Liver (tissue), 8 donors: ENCODE measurements at regions not wholly inside any gene's neighbourhood (a gene's known extent, or its start where the extent isn't known, plus 50 kb on each side); places are given as distances from the start of the nearest gene placed in this dataset.

ENCODE experiments used
- DNase-seq: peaks from one replicate; pipeline ENCODE4 v3.0.0-alpha.2; 2017; ENCODE audit warnings: low spot score
- H3K27ac ChIP-seq, 2 donors: one replicate each; pipeline ENCODE4 v1.7.0; 2013; ENCODE audit warnings: inconsistent platforms in 2 of 2, low read length in 2 of 2, control low read depth in 1 of 2, low read depth in 1 of 2, mild to moderate bottlenecking in 1 of 2
- H3K27me3 ChIP-seq, 4 donors: one replicate each; pipeline versions ENCODE4 v1.6.1 to v1.7.0; 2013; ENCODE audit warnings: low read length in 3 of 4, inconsistent platforms in 1 of 4, mild to moderate bottlenecking in 1 of 4, moderate library complexity in 1 of 4; ENCODE audit not compliant: control insufficient read depth in 4 of 4, insufficient read depth in 4 of 4
- H3K36me3 ChIP-seq, 4 donors: one replicate each; pipeline versions ENCODE4 v1.6.1 to v1.7.0; 2013; ENCODE audit warnings: low read length in 3 of 4, mild to moderate bottlenecking in 3 of 4, low read depth in 1 of 4, moderate library complexity in 1 of 4; ENCODE audit not compliant: control insufficient read depth in 4 of 4, insufficient read depth in 3 of 4
- H3K4me1 ChIP-seq, 4 donors: one replicate each; pipeline versions ENCODE4 v1.6.1 to v1.7.0; 2013; ENCODE audit warnings: low read length in 3 of 4, mild to moderate bottlenecking in 3 of 4, moderate library complexity in 1 of 4; ENCODE audit not compliant: control insufficient read depth in 4 of 4, insufficient read depth in 4 of 4
- H3K4me3 ChIP-seq, 3 donors: one replicate each; pipeline versions ENCODE4 v1.6.1 to v1.7.0; 2013; ENCODE audit warnings: low read length in 3 of 3, control low read depth in 1 of 3, low read depth in 1 of 3, mild to moderate bottlenecking in 1 of 3
- H3K9ac ChIP-seq, 2 donors: one replicate each; pipeline ENCODE4 v1.7.0; 2013; ENCODE audit warnings: low read length in 2 of 2, mild to moderate bottlenecking in 2 of 2, moderate library complexity in 2 of 2, control low read depth in 1 of 2, low read depth in 1 of 2
- H3K9me3 ChIP-seq, 4 donors: one replicate each; pipeline versions ENCODE4 v1.6.1 to v1.7.0; 2013; ENCODE audit warnings: low read length in 3 of 4; ENCODE audit not compliant: control insufficient read depth in 4 of 4
- ATF3 ChIP-seq: IDR thresholded peaks from 2 replicates; pipeline ENCODE4 v1.6.1; 2016; ENCODE audit warnings: antibody characterized with exemption
- CTCF ChIP-seq: fragments of 150-350 bp; IDR thresholded peaks from 2 replicates; pipeline ENCODE4 v1.5.1; 2017; ENCODE audit warnings: improper control_type of control experiment, low read depth, low read length; ENCODE audit not compliant: missing input control
- EGR1 ChIP-seq, 2 donors: IDR thresholded peaks; 2 replicates each; pipeline ENCODE4 v1.6.1; 2016 to 2018; ENCODE audit warnings: antibody characterized with exemption in 2 of 2, low read depth in 2 of 2
- FOXA1 ChIP-seq: IDR thresholded peaks from 2 replicates; pipeline ENCODE4 v1.6.1; 2016; ENCODE audit warnings: antibody characterized with exemption
- FOXA2 ChIP-seq: IDR thresholded peaks from 2 replicates; pipeline ENCODE4 v1.6.1; 2016; ENCODE audit warnings: antibody characterized with exemption
- GABPA ChIP-seq, 2 donors: IDR thresholded peaks in 1 of 2; conservative IDR thresholded peaks in 1 of 2; 2 replicates each; pipeline ENCODE4 v1.6.1; 2016; ENCODE audit warnings: antibody characterized with exemption in 2 of 2, mild to moderate bottlenecking in 1 of 2, moderate library complexity in 1 of 2
- HNF4A ChIP-seq, 2 donors: conservative IDR thresholded peaks; 2 replicates each; pipeline ENCODE4 v1.6.1; 2016; ENCODE audit warnings: antibody characterized with exemption in 2 of 2, mild to moderate bottlenecking in 2 of 2
- JUND ChIP-seq, 2 donors: IDR thresholded peaks; 2 replicates each; pipeline ENCODE4 v1.6.1; 2016; ENCODE audit warnings: antibody characterized with exemption in 2 of 2
- NR2F2 ChIP-seq: IDR thresholded peaks from 2 replicates; pipeline ENCODE4 v1.6.1; 2016; ENCODE audit warnings: antibody characterized with exemption
- RAD21 ChIP-seq, 2 donors: IDR thresholded peaks; 2 replicates each; pipeline ENCODE4 v1.6.1; 2016; ENCODE audit warnings: antibody characterized with exemption in 2 of 2, mild to moderate bottlenecking in 2 of 2
- REST ChIP-seq: IDR thresholded peaks from 2 replicates; pipeline ENCODE4 v1.6.1; 2016; ENCODE audit warnings: antibody characterized with exemption, mild to moderate bottlenecking
- RXRA ChIP-seq, 2 donors: IDR thresholded peaks; 2 replicates each; pipeline ENCODE4 v1.6.1; 2017 to 2018; ENCODE audit warnings: antibody characterized with exemption in 2 of 2, mild to moderate bottlenecking in 1 of 2
- TAF1 ChIP-seq: conservative IDR thresholded peaks from 2 replicates; pipeline ENCODE4 v1.6.1; 2016; ENCODE audit warnings: antibody characterized with exemption, mild to moderate bottlenecking
- YY1 ChIP-seq: IDR thresholded peaks from 2 replicates; pipeline ENCODE4 v1.6.1; 2016; ENCODE audit warnings: antibody characterized with exemption, mild to moderate bottlenecking
- ZBTB33 ChIP-seq: IDR thresholded peaks from 2 replicates; pipeline ENCODE4 v1.6.1; 2016; ENCODE audit warnings: antibody characterized with exemption
- WGBS: extraction: QIAGEN DNeasy Blood & Tissue Kit; methylation state at CpG from one replicate; pipeline ENCODE4 v1.1.7; 2013; 5-methylcytosine and 5-hydroxymethylcytosine counted together
- TF ChIP-seq, protein P1 (sequence below): IDR thresholded peaks from 2 replicates; pipeline ENCODE4 v1.6.1; 2016; ENCODE audit warnings: antibody characterized with exemption
- donor health status: healthy.
- donor health status: healthy.
- donor health status: healthy.
- donor health status: healthy.
- donor health status: healthy.

DNA sequence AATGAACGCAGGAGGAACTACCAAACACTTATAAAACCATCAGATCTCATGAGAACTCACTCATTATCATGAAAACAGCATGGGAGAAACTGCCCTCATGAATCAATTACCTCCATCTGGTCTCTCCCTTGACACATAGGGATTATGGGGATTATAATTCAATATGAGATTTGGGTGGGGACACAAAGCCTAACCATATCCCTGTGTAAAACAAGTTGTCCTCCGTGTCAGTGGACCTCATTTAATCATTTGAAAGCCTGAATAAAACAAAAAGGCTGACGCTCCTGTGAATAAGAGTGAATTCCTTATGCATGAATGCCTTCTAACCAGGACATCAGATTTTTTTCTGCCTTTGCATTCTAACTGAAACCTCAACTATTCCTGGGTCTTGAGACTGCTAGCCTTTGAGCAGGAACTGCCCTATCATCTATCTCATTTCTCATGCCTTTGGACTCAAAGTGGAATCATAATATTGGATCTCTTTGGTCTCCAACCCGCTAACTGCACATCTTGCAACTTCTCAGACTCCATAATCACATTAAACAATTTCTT, 648.8 kb downstream of the ADGRL2 start:
- no peak overlapping the region for H3K4me3 ChIP-seq
- TF ChIP-seq JUND (IDR thresholded peaks at IDR 0.05) (no peak), FOXA1 (no peak), RXRA (IDR thresholded peaks at IDR 0.05) (no peak), HNF4A (conservative IDR thresholded peaks at IDR 0.05) (no peak), ATF3 (no peak), CTCF (no peak), EGR1 (IDR thresholded peaks at IDR 0.05; ENCODE audit: low read depth in 2 of 2) (no peak), TAF1 (no peak), NR2F2 (no peak), RAD21 (IDR thresholded peaks at IDR 0.05) (no peak), GABPA (IDR thresholded peaks at IDR 0.05 in 1 of 2, conservative IDR thresholded peaks at IDR 0.05 in 1 of 2) (no peak)
- H3K27ac ChIP-seq = no peak overlapping the region
- H3K36me3 ChIP-seq = no peaks in the 10 kb centered on the region
- no peak for DNase-seq
- peaks cover 0 to 8% (median 3%) of the 10 kb centered on the region in 4 donors for H3K9me3 ChIP-seq
- H3K27me3 ChIP-seq = no peaks in the 10 kb centered on the region
- H3K9ac ChIP-seq = no peak overlapping the region
- WGBS = 85% methylated on average over 4 of the region's 4 CpGs
- no peaks in the 10 kb centered on the region for H3K4me1 ChIP-seq

- no peak for TF ChIP-seq FOXA1
- TF ChIP-seq ATF3 = no peak
- no peak for TF ChIP-seq HNF4A (conservative IDR thresholded peaks at IDR 0.05)
- TF ChIP-seq EGR1 (IDR thresholded peaks at IDR 0.05; ENCODE audit: low read depth in 2 of 2) = no peak
- TF ChIP-seq JUND (IDR thresholded peaks at IDR 0.05) = no peak
- TF ChIP-seq, protein P1, sequence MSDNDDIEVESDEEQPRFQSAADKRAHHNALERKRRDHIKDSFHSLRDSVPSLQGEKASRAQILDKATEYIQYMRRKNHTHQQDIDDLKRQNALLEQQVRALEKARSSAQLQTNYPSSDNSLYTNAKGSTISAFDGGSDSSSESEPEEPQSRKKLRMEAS = no peak
- no peak for TF ChIP-seq GABPA (IDR thresholded peaks at IDR 0.05 in 1 of 2, conservative IDR thresholded peaks at IDR 0.05 in 1 of 2)
- TF ChIP-seq TAF1 = no peak
- TF ChIP-seq YY1 = no peak
- no peak for TF ChIP-seq REST
- TF ChIP-seq NR2F2 = no peak
- TF ChIP-seq FOXA2 = no peak
- TF ChIP-seq CTCF = no peak
- no peak for TF ChIP-seq RXRA (IDR thresholded peaks at IDR 0.05)
- no peak for TF ChIP-seq ZBTB33
- H3K27me3 ChIP-seq = no peaks in the 10 kb centered on the region
- DNase-seq = no peak
- no peaks in the 10 kb centered on the region for H3K36me3 ChIP-seq
- H3K9me3 ChIP-seq = peaks cover 0 to 2% (median 0%) of the 10 kb centered on the region in 4 donors
- no peaks in the 10 kb centered on the region for H3K4me1 ChIP-seq
- no peak overlapping the region for H3K4me3 ChIP-seq
- no peak overlapping the region for H3K27ac ChIP-seq
- H3K9ac ChIP-seq = no peak overlapping the region
Measured at GRCh38 chr1:82446955-82447354, 646.2 kb downstream of the ADGRL2 start.
